ENCODE measurements at regions not wholly inside any gene's neighbourhood (a gene's known extent, or its start where the extent isn't known, plus 50 kb on each side); places are given as distances from the start of the nearest gene placed in this dataset.

- TF ChIP-seq CTCF (conservative IDR thresholded peaks at IDR 0.05; ENCODE audit: control insufficient read depth, insufficient read depth, low read depth, low read length), result no peak
- H3K4me3 ChIP-seq (ENCODE audit: control insufficient read depth, low read depth, low read length), result no peak overlapping the region
- no peak for DNase-seq (ENCODE audit: low read depth)
Observed at GRCh38 chr1:63135174-63135512, 187.2 kb upstream of the FOXD3 start.

- DNase-seq (ENCODE audit: low read depth), result no peak
- no peak overlapping the region for H3K4me3 ChIP-seq (ENCODE audit: control insufficient read depth, low read depth, low read length)
- TF ChIP-seq CTCF (conservative IDR thresholded peaks at IDR 0.05; ENCODE audit: control insufficient read depth, insufficient read depth, low read depth, low read length), result no peak
Observed at GRCh38 chr1:63135801-63136200, 186.6 kb upstream of the FOXD3 start.

- DNase-seq (ENCODE audit: low read depth), result no peak
- TF ChIP-seq CTCF (conservative IDR thresholded peaks at IDR 0.05; ENCODE audit: control insufficient read depth, insufficient read depth, low read depth, low read length), result no peak
- no peak overlapping the region for H3K4me3 ChIP-seq (ENCODE audit: control insufficient read depth, low read depth, low read length)
Observed at GRCh38 chr1:63142001-63142400, 180.4 kb upstream of the FOXD3 start.

- TF ChIP-seq CTCF (conservative IDR thresholded peaks at IDR 0.05; ENCODE audit: control insufficient read depth, insufficient read depth, low read depth, low read length), result peak; percentile 18
- H3K4me3 ChIP-seq (ENCODE audit: control insufficient read depth, low read depth, low read length), result no peak overlapping the region
- DNase-seq (ENCODE audit: low read depth), result peak; percentile 8
Observed at GRCh38 chr1:63143482-63143881, 178.9 kb upstream of the FOXD3 start.

GRCh38 chr1:63147783-63148182, 174.6 kb upstream of the FOXD3 start:
- no peak overlapping the region for H3K4me3 ChIP-seq (ENCODE audit: control insufficient read depth, low read depth, low read length)
- no peak for DNase-seq (ENCODE audit: low read depth)
- TF ChIP-seq CTCF (conservative IDR thresholded peaks at IDR 0.05; ENCODE audit: control insufficient read depth, insufficient read depth, low read depth, low read length), result no peak

GRCh38 chr1:63148825-63149645, 173.3 kb upstream of the FOXD3 start:
- peak; percentile 32 for DNase-seq (ENCODE audit: low read depth)
- peak; percentile 66 for TF ChIP-seq CTCF (conservative IDR thresholded peaks at IDR 0.05; ENCODE audit: control insufficient read depth, insufficient read depth, low read depth, low read length)
- H3K4me3 ChIP-seq (ENCODE audit: control insufficient read depth, low read depth, low read length), result no peak overlapping the region

Data from fibroblast of mammary gland (primary cell).